GM12878 (cell line): ENCODE measurements at regions not wholly inside any gene's neighbourhood (a gene's known extent, or its start where the extent isn't known, plus 50 kb on each side); places are given as distances from the start of the nearest gene placed in this dataset.

Experiments
- ATAC-seq: fragments of 200-7000 bp; cut with Tn5 transposase; 3 replicates; pipeline ENCODE4 v1.9.1; 2020; ENCODE audit warnings: mild to moderate bottlenecking, moderate library complexity
- BruUV-seq: library from RNA; stranded (reverse); fragments of 400-500 nt; replicated peaks from 2 replicates; lab custom pipeline; 2021; lab: Mats Ljungman, UMichigan
- CTCF ChIA-PET: fragments of 300-600 bp; sonication (Branson Sonifier 250); formaldehyde crosslinking; extraction: SDS; loops from one replicate; lab custom pipeline; 2021; ENCODE audit warnings: inconsistent platforms; lab: Yijun Ruan, JAX
- POLR2A ChIA-PET: fragments of 350-600 bp; formaldehyde crosslinking; extraction: SDS; loops from one replicate; lab custom pipeline; 2021; ENCODE audit warnings: inconsistent platforms; lab: Charles Lee
- RAD21 ChIA-PET: fragments of 300-600 bp; sonication (Branson Sonifier 250); formaldehyde crosslinking; loops from one replicate; lab custom pipeline; 2023; ENCODE audit warnings: antibody characterized with exemption; ENCODE audit not compliant: unreplicated experiment; lab: Charles Lee
- SMC1A ChIA-PET: fragments of 300-600 bp; sonication (Branson Sonifier 250); formaldehyde crosslinking; loops from one replicate; lab custom pipeline; 2023; ENCODE audit not compliant: unreplicated experiment, uncharacterized antibody; lab: Charles Lee
- DNase-seq: peaks from one replicate; pipeline ENCODE4 v3.0.0-alpha.2; 2011; ENCODE audit warnings: low read depth, low spot score
- FAIRE-seq: peaks from 3 replicates; lab custom pipeline; 2011; peaks lifted over from hg19 to GRCh38; lab: Jason Lieb, UNC
- H2AFZ ChIP-seq: 2 replicates; pipeline ENCODE4 v1.6.0; 2011; ENCODE audit warnings: low read depth, low read length, control low read depth; ENCODE audit not compliant: control insufficient read depth
- H3K27ac ChIP-seq: 2 replicates; pipeline ENCODE4 v1.5.1; 2011; ENCODE audit warnings: control low read depth; ENCODE audit not compliant: control insufficient read depth, insufficient read depth
- H3K27me3 ChIP-seq, 2 experiments: replicated peaks in 1 of 2; 2 replicates each; pipeline versions ENCODE4 v1.6.0 to v1.6.1; 2011; ENCODE audit warnings: low read length in 1 of 2; ENCODE audit not compliant: control insufficient read depth in 2 of 2, insufficient read depth in 2 of 2
- H3K36me3 ChIP-seq, 2 experiments: 2 replicates each; pipeline ENCODE4 v1.5.1; 2011; ENCODE audit warnings: low read length in 1 of 2; ENCODE audit not compliant: control insufficient read depth in 2 of 2, insufficient read depth in 2 of 2
- H3K4me1 ChIP-seq: 2 replicates; pipeline ENCODE4 v1.6.1; 2011; ENCODE audit warnings: mild to moderate bottlenecking, low read length, moderate library complexity, mixed read lengths; ENCODE audit not compliant: control insufficient read depth, insufficient read depth
- H3K4me2 ChIP-seq: 2 replicates; pipeline ENCODE4 v1.6.0; 2011; ENCODE audit warnings: control low read depth; ENCODE audit not compliant: control insufficient read depth, insufficient read depth
- H3K4me3 ChIP-seq: fragments of 200-600 bp; sonication (generic); 2 replicates; pipeline ENCODE4 v1.5.1; 2016
- H3K79me2 ChIP-seq: 2 replicates; pipeline ENCODE4 v1.6.0; 2011; ENCODE audit warnings: low read length; ENCODE audit not compliant: control insufficient read depth, insufficient read depth
- H3K9ac ChIP-seq: 2 replicates; pipeline ENCODE4 v1.8.0; 2011; ENCODE audit warnings: low read length, control low read depth, mixed read lengths; ENCODE audit not compliant: control insufficient read depth, insufficient read depth
- H3K9me3 ChIP-seq: replicated peaks from 3 replicates; pipeline ENCODE4 v1.5.1; 2011; ENCODE audit warnings: mild to moderate bottlenecking, low read length; ENCODE audit not compliant: control insufficient read depth, insufficient read depth
- H4K20me1 ChIP-seq: 2 replicates; pipeline ENCODE4 v1.6.0; 2011; ENCODE audit not compliant: control insufficient read depth, insufficient read depth
- BRCA1 ChIP-seq: IDR thresholded peaks from 2 replicates; pipeline ENCODE4 v1.6.1; 2011; ENCODE audit warnings: low read depth, low read length, improper control_type of control experiment
- EP300 ChIP-seq, 2 experiments: fragments of 150-350 bp in 1 of 2; IDR thresholded peaks; 2 replicates each; pipeline ENCODE4 v1.6.1; 2011 to 2012; ENCODE audit warnings: low read depth in 2 of 2, low read length in 2 of 2, borderline replicate concordance in 1 of 2, improper control_type of control experiment in 1 of 2, inconsistent platforms in 1 of 2; ENCODE audit not compliant: control insufficient read depth in 1 of 2
- GATAD2B ChIP-seq: fragments of 450-650 bp; conservative IDR thresholded peaks from 2 replicates; pipeline ENCODE4 v1.6.1; 2017; ENCODE audit warnings: low read depth, mild to moderate bottlenecking, moderate library complexity
- HDAC6 ChIP-seq: fragments of 200-600 bp; sonication (generic); IDR thresholded peaks from one replicate; pipeline ENCODE4 v1.8.0; 2017; ENCODE audit warnings: antibody characterized with exemption; ENCODE audit not compliant: unreplicated experiment
- RB1 ChIP-seq: fragments of 450-650 bp; formaldehyde crosslinking; IDR thresholded peaks from 2 replicates; pipeline ENCODE4 v1.6.1; 2017; ENCODE audit warnings: mild to moderate bottlenecking, borderline replicate concordance
- RELA ChIP-seq: fragments of 450-650 bp; IDR thresholded peaks from 2 replicates; pipeline ENCODE4 v1.8.0; 2014; ENCODE audit warnings: borderline replicate concordance; ENCODE audit not compliant: partially characterized antibody
- SIN3A ChIP-seq: IDR thresholded peaks from 2 replicates; pipeline ENCODE4 v1.6.1; 2012; ENCODE audit warnings: low read depth, low read length, improper control_type of control experiment
- SKIL ChIP-seq: fragments of 450-650 bp; IDR thresholded peaks from 2 replicates; pipeline ENCODE4 v1.6.1; 2017; ENCODE audit warnings: mild to moderate bottlenecking, low read depth, inconsistent platforms; ENCODE audit not compliant: poor library complexity, severe bottlenecking
- SMAD5 ChIP-seq: IDR thresholded peaks from 2 replicates; pipeline ENCODE4 v1.6.1; 2016; ENCODE audit warnings: antibody characterized with exemption, low read depth
- SREBF2 ChIP-seq: IDR thresholded peaks from 2 replicates; pipeline ENCODE4 v1.6.1; 2012; ENCODE audit warnings: mild to moderate bottlenecking, low read length
- WGBS: methylation state at CpG from one replicate; pipeline ENCODE4 v1.1.6; 2016; ENCODE audit warnings: low lambda C conversion rate; ENCODE audit not compliant: insufficient replicate concordance, insufficient coverage; ENCODE audit errors: missing lambda C conversion rate; 5-methylcytosine and 5-hydroxymethylcytosine counted together
- in situ Hi-C: fragments of 300-500 bp; cut with MboI; formaldehyde crosslinking; loops from 9 replicates; pipeline ENCODE4 v1.14.3; 2018; ENCODE audit warnings: mixed read lengths
- intact Hi-C: fragments of 100-400 bp; cut with micrococcal nuclease; formaldehyde crosslinking; loops from one replicate; pipeline ENCODE4 v1.14.2; 2022; ENCODE audit not compliant: unreplicated experiment

GRCh38 chr9:1411826-1412225, 361.7 kb downstream of the DMRT2 start:
- Histone ChIP-seq H3K27ac (no peak overlapping the region), H3K9me3 (no peaks in the 10 kb centered on the region), H2AFZ (no peak overlapping the region), H3K9ac (no peak overlapping the region), H3K27me3 (no peaks in the 10 kb centered on the region), H4K20me1 (no peaks in the 10 kb centered on the region), H3K79me2 (no peaks in the 10 kb centered on the region), H3K4me1 (no peaks in the 10 kb centered on the region), H3K36me3 (no peaks in the 10 kb centered on the region), H3K4me2 (no peak overlapping the region), H3K4me3 (no peak overlapping the region)
- no TSS peak for BruUV-seq
- ChIA-PET CTCF (interaction anchor here (0.5 to 3.7 kb wide), 6 partner anchors 10 to 172 kb away, joined by 3 to 17 read pairs (median 4); no protein-coding TSS in a partner anchor), SMC1A (interaction anchor here (0.8 to 2.6 kb wide), 4 partner anchors 10 to 402 kb away, joined by 3 to 22 read pairs (median 4); no protein-coding TSS in a partner anchor), POLR2A (interaction anchor here (1.0 kb wide), 1 partner anchor 78 kb away, joined by 3 read pairs; no protein-coding TSS in a partner anchor), RAD21 (interaction anchor here (1.2 to 1.9 kb wide), 3 partner anchors 11 to 312 kb away, joined by 3 to 6 read pairs (median 4); no protein-coding TSS in a partner anchor)
- ATAC-seq (peak; percentile 62), FAIRE-seq (no peak), DNase-seq (no peak)
- 0% methylated on average over 2 of the region's 2 CpGs for WGBS
- TF ChIP-seq EP300 (IDR thresholded peaks at IDR 0.05; ENCODE audit: borderline replicate concordance in 1 of 2, control insufficient read depth in 1 of 2, low read depth in 2 of 2, low read length in 2 of 2) = no peak
- TF ChIP-seq RB1 = no peak
- no peak for TF ChIP-seq SIN3A
- no peak for TF ChIP-seq GATAD2B
- no peak for TF ChIP-seq SMAD5
- no peak for TF ChIP-seq HDAC6
- TF ChIP-seq RELA = no peak
- TF ChIP-seq BRCA1 = no peak
- in situ Hi-C loops = no loop called here
- intact Hi-C loops = no loop called here

GRCh38 chr9:1414711-1415131, 364.6 kb downstream of the DMRT2 start:
- in situ Hi-C loops (no loop called here), intact Hi-C loops (no loop called here)
- 49% methylated on average over 2 of the region's 2 CpGs for WGBS
- H3K4me1 ChIP-seq = no peaks in the 10 kb centered on the region
- H3K4me2 ChIP-seq = no peak overlapping the region
- no peaks in the 10 kb centered on the region for H3K9me3 ChIP-seq
- H3K79me2 ChIP-seq = no peaks in the 10 kb centered on the region
- POLR2A ChIA-PET = no interaction called here
- no peak overlapping the region for H3K4me3 ChIP-seq
- no peak for DNase-seq
- no peaks in the 10 kb centered on the region for H3K27me3 ChIP-seq
- SMC1A ChIA-PET = interaction anchor here (0.7 to 2.7 kb wide), 3 partner anchors 10 to 165 kb away, joined by 4 to 7 read pairs (median 4); no protein-coding TSS in a partner anchor
- RAD21 ChIA-PET = no interaction called here
- H4K20me1 ChIP-seq = no peaks in the 10 kb centered on the region
- H3K9ac ChIP-seq = no peak overlapping the region
- no peak overlapping the region for H2AFZ ChIP-seq
- no peak for TF ChIP-seq RB1
- TF ChIP-seq SREBF2 = no peak
- TF ChIP-seq SKIL = no peak
- no peaks in the 10 kb centered on the region for H3K36me3 ChIP-seq
- H3K27ac ChIP-seq = no peak overlapping the region
- ATAC-seq = no peak
- no TSS peak for BruUV-seq
- CTCF ChIA-PET = interaction anchor here (2.3 kb wide), 1 partner anchor 145 kb away, joined by 5 read pairs; no protein-coding TSS in a partner anchor
- FAIRE-seq = no peak
